ENCODE measurements at regions not wholly inside any gene's neighbourhood (a gene's known extent, or its start where the extent isn't known, plus 50 kb on each side); places are given as distances from the start of the nearest gene placed in this dataset.

GRCh38 chr2:15751477-15751876 is 159.8 kb downstream of the DDX1 start:
- TF ChIP-seq CTCF (IDR thresholded peaks at IDR 0.05) (no peak), POLR2AphosphoS5 (IDR thresholded peaks at IDR 0.05) (no peak), EP300 (IDR thresholded peaks at IDR 0.05) (no peak)

Measured in sigmoid colon (tissue), 4 donors.